ENCODE measurements at regions not wholly inside any gene's neighbourhood (a gene's known extent, or its start where the extent isn't known, plus 50 kb on each side); places are given as distances from the start of the nearest gene placed in this dataset.

DNA sequence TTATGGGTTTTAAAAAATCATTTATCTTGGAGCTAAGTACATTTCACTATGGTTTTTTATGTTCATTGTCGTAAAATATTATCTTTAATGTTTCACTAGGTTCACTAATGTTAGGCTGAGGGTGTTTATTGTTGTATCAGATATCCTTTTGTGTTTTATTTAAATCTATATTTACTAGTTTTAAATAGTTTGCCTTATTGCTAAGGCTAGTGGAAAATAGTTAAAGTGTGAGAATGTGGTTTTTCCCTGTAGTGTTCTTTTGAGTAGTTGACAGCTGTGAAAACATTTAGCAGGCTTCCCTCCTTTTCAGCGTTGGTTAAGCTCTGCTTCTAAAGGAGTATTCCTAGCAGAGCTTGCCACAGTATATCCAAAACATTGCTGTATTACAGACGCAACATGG lies 139.0 kb downstream of the TM9SF2 start:
- Mint-ChIP-seq H3K4me1 (ENCODE audit: low read depth, unreplicated experiment) (no peaks in the 10 kb centered on the region), H3K36me3 (ENCODE audit: unreplicated experiment) (no peaks in the 10 kb centered on the region), H3K4me3 (ENCODE audit: unreplicated experiment) (no peak overlapping the region), H3K9me3 (ENCODE audit: unreplicated experiment) (peaks cover 2% of the 10 kb centered on the region), H3K27ac (ENCODE audit: unreplicated experiment) (no peak overlapping the region), H3K27me3 (ENCODE audit: unreplicated experiment) (peaks cover 3% of the 10 kb centered on the region)
- TF ChIP-seq, protein P1, sequence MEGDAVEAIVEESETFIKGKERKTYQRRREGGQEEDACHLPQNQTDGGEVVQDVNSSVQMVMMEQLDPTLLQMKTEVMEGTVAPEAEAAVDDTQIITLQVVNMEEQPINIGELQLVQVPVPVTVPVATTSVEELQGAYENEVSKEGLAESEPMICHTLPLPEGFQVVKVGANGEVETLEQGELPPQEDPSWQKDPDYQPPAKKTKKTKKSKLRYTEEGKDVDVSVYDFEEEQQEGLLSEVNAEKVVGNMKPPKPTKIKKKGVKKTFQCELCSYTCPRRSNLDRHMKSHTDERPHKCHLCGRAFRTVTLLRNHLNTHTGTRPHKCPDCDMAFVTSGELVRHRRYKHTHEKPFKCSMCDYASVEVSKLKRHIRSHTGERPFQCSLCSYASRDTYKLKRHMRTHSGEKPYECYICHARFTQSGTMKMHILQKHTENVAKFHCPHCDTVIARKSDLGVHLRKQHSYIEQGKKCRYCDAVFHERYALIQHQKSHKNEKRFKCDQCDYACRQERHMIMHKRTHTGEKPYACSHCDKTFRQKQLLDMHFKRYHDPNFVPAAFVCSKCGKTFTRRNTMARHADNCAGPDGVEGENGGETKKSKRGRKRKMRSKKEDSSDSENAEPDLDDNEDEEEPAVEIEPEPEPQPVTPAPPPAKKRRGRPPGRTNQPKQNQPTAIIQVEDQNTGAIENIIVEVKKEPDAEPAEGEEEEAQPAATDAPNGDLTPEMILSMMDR (IDR thresholded peaks at IDR 0.05; ENCODE audit: partially characterized antibody, unreplicated experiment): no peak
- no peak for DNase-seq

GRCh38 chr13:99639126-99639525 lies 137.9 kb downstream of the TM9SF2 start:
- Mint-ChIP-seq H3K27ac (ENCODE audit: unreplicated experiment) (no peak overlapping the region), H3K4me3 (ENCODE audit: unreplicated experiment) (no peak overlapping the region), H3K9me3 (ENCODE audit: unreplicated experiment) (peaks cover 2% of the 10 kb centered on the region), H3K36me3 (ENCODE audit: unreplicated experiment) (no peaks in the 10 kb centered on the region), H3K4me1 (ENCODE audit: low read depth, unreplicated experiment) (no peaks in the 10 kb centered on the region), H3K27me3 (ENCODE audit: unreplicated experiment) (peaks cover 3% of the 10 kb centered on the region)
- DNase-seq: no peak
- TF ChIP-seq, protein P1 (IDR thresholded peaks at IDR 0.05; ENCODE audit: partially characterized antibody, unreplicated experiment): no peak

DNA sequence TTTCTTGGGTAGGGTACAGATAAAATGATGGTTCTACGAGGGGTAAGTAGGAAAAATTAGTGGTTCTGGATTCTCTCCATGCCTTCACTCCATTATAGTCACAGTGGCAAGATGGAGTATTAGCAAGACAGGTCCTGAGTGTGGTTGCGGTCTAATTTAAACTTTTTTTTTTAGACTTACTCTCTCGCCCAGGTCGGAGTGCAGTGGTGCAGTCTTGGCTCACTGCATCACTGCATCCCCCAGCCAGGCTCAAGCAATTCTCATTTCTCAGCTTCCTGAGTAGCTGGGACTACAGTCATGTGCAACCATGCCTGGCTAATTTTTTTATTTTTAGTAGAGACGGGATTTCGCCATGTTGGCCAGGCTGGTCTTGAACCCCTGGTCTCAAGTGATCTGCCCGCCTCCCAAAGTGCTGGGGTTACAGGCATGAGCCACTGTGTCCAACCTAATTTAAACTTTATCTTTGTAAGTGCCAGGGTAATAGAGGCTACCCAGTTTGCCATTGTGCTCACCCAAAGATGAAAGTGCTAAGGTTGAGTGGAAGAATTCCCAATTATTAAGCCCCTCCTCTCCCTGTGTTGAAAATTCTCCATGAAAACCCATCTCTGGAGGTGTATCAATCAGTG lies 135.6 kb downstream of the TM9SF2 start:
- H3K4me1 Mint-ChIP-seq (ENCODE audit: low read depth, unreplicated experiment): no peaks in the 10 kb centered on the region
- no peaks in the 10 kb centered on the region for H3K36me3 Mint-ChIP-seq (ENCODE audit: unreplicated experiment)
- H3K27me3 Mint-ChIP-seq (ENCODE audit: unreplicated experiment): peaks cover 3% of the 10 kb centered on the region
- TF ChIP-seq, protein P1 (IDR thresholded peaks at IDR 0.05; ENCODE audit: partially characterized antibody, unreplicated experiment): no peak
- DNase-seq: no peak
- H3K27ac Mint-ChIP-seq (ENCODE audit: unreplicated experiment): no peak overlapping the region
- no peak overlapping the region for H3K4me3 Mint-ChIP-seq (ENCODE audit: unreplicated experiment)
- H3K9me3 Mint-ChIP-seq (ENCODE audit: unreplicated experiment): peaks cover 2% of the 10 kb centered on the region

- no peaks in the 10 kb centered on the region for H3K4me1 Mint-ChIP-seq (ENCODE audit: low read depth, unreplicated experiment)
Observed at GRCh38 chr13:99636306-99636705, 135.0 kb downstream of the TM9SF2 start.

DNA sequence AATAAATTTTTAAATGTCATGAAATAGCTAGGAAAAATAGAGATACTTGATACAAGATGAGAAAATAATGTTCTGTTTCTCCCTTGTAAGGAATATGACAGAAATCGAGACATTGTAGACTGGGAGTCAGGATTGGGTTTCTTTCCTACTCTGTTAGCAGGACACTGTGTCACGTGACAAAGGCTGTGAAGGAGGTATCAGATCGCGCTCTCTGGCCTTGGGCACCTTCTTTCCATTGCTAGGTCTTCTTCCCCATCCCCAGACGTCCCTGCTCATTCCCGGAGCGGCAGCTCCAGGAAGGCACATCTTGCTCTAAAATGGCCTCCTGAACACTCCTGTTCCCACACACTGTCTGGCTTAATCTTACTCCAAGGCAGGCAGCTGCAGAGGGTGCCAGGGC lies 133.4 kb downstream of the TM9SF2 start:
- H3K36me3 Mint-ChIP-seq (ENCODE audit: unreplicated experiment): no peaks in the 10 kb centered on the region
- H3K4me3 Mint-ChIP-seq (ENCODE audit: unreplicated experiment): no peak overlapping the region
- no peaks in the 10 kb centered on the region for H3K4me1 Mint-ChIP-seq (ENCODE audit: low read depth, unreplicated experiment)
- no peak overlapping the region for H3K27ac Mint-ChIP-seq (ENCODE audit: unreplicated experiment)
- H3K9me3 Mint-ChIP-seq (ENCODE audit: unreplicated experiment): peaks cover 2% of the 10 kb centered on the region
- peaks cover 3% of the 10 kb centered on the region for H3K27me3 Mint-ChIP-seq (ENCODE audit: unreplicated experiment)
- TF ChIP-seq, protein P1 (IDR thresholded peaks at IDR 0.05; ENCODE audit: partially characterized antibody, unreplicated experiment): no peak
- DNase-seq: no peak

More at GRCh38 chr13:99636306-99636705, 135.0 kb downstream of the TM9SF2 start:
- Mint-ChIP-seq H3K27ac (ENCODE audit: unreplicated experiment) (no peak overlapping the region), H3K36me3 (ENCODE audit: unreplicated experiment) (no peaks in the 10 kb centered on the region), H3K27me3 (ENCODE audit: unreplicated experiment) (peaks cover 3% of the 10 kb centered on the region), H3K9me3 (ENCODE audit: unreplicated experiment) (peaks cover 2% of the 10 kb centered on the region), H3K4me3 (ENCODE audit: unreplicated experiment) (no peak overlapping the region)
- TF ChIP-seq, protein P1 (IDR thresholded peaks at IDR 0.05; ENCODE audit: partially characterized antibody, unreplicated experiment): no peak
- no peak for DNase-seq
